Caki2 (cell line): ENCODE measurements at regions not wholly inside any gene's neighbourhood (a gene's known extent, or its start where the extent isn't known, plus 50 kb on each side); places are given as distances from the start of the nearest gene placed in this dataset.
"Not testable (repeated sequence)": the region's sequence is repeated elsewhere in the genome, so short reads cannot be mapped to it uniquely, and the experiment has no call there.

Experiments
- DNase-seq: peaks from one replicate; pipeline ENCODE4 v3.0.0-alpha.2; 2015; ENCODE audit warnings: low read depth
- in situ Hi-C: cut with HindIII; loops from 2 replicates; pipeline ENCODE4 v1.10.0; 2016; ENCODE audit warnings: low sequenced_read_pairs, low pct_unique_long_range_greater_than_20kb, mixed read lengths

- DNase-seq: no peak
- in situ Hi-C loops: no loop called here
These were observed 68.0 kb downstream of the CBLN4 start for GRCh38 chr20:55937283-55937682.

GRCh38 chr20:55936209-55936595, 69.1 kb downstream of the CBLN4 start:
- no peak for DNase-seq
- in situ Hi-C loops: no loop called here

- DNase-seq: no peak
- in situ Hi-C loops: no loop called here
These were observed 69.7 kb downstream of the CBLN4 start for GRCh38 chr20:55935448-55936208.

DNA sequence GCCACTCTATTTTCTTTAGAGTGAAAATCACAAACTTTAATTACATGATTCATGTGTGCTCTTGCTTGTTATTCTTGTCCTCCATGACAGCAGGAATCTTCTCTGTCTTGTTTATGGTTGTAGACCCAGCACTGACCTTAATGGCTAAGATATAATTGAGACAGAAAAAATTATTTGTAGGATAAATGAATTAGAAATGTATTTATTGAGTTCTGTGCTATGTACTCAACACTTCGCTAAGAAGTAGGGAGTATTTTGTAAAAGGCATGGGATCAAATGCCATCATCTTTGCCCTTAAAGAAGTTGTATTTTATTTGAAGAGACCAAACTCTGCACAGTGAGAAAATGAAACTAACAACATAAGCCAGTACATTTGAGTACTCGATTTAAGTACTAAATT, 71.2 kb downstream of the CBLN4 start:
- in situ Hi-C loops: no loop called here
- DNase-seq: no peak

DNA sequence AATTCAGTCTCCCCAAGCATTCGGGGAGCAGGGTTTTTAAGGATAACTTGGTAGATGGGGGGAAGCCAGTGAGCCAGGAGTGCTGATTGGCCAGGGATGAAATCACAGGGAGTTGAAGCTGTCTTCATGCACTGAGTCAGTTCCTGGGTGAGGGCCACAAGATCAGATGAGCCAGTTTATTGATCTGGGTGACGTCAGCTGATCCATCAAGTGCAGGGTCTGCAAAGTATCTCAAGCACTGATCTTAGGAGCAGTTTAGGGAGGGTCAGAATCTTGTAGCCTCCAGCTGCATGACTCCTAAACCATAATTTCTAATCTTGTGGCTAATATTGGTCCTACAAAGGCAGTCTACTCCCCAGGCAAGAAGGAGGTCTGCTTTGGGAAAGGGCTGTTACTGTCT, 74.4 kb downstream of the CBLN4 start:
- in situ Hi-C loops, DNase-seq: not testable (repeated sequence)

DNA sequence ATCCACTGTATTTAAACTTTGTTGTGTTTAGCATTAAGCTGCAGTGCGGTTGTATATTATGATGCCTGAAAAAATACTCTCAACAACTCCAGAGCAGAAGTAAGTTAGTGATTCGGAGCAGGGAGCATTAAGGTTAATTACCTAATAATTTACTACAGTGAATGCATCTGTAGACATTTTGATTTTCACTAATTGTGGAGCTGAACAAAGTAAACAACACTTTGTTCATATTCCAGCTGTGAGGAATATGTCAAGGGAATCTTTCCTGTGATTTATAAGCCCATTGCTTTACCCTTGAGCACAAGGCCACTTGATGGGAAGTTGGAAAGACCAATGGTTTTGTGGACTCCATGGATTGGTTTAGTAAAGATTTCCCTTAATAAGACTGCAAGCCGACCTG, 77.1 kb downstream of the CBLN4 start:
- DNase-seq: no peak
- in situ Hi-C loops: no loop called here

- no peak for DNase-seq
- in situ Hi-C loops: no loop called here
These were observed 85.4 kb downstream of the CBLN4 start for GRCh38 chr20:55919956-55920355.

GRCh38 chr20:55919319-55919718, 86.0 kb downstream of the CBLN4 start:
- DNase-seq: no peak
- in situ Hi-C loops: no loop called here

GRCh38 chr20:55918471-55918870, 86.8 kb downstream of the CBLN4 start:
- in situ Hi-C loops: no loop called here
- no peak for DNase-seq

DNA sequence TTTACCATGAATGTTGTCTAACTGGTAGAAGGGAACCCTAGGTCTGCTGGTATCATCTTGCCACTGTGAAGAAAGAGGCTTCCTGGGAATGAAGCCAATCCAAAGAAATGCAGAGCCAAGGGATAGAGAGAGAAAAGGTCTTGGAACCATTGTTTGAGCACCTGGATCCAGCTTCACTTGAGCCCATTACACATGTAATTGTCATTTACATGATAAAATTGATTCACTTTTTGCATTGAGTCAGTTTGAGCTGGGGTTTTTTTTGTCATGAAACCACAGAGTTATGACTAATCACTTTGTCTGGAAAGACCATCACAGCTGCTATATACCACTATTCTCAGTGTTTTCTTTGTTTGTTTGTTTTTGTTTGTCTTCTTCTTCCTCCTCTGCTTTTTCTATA, 112.3 kb downstream of the CBLN4 start:
- in situ Hi-C loops: no loop called here
- DNase-seq: no peak

DNA sequence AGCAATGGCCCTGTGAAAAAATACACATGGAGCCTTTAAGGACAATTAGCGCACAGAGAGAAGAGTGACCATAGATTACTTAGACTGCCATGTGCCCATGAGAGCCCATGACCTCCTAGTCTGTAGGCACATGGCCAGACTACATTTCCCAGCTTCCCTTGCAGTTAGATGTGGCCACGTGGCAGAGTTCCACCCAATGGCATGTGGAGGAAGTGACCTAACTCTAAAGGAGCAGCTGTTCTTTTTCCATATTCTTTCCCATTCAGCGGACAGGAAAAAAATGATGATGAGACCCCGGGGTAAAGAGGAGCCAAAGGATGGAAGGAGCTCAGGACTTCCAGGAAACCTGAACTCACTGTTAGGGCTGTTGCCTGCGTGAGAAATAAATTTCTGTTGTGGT, 116.6 kb downstream of the CBLN4 start:
- in situ Hi-C loops: no loop called here
- DNase-seq: peak; percentile 11

DNA sequence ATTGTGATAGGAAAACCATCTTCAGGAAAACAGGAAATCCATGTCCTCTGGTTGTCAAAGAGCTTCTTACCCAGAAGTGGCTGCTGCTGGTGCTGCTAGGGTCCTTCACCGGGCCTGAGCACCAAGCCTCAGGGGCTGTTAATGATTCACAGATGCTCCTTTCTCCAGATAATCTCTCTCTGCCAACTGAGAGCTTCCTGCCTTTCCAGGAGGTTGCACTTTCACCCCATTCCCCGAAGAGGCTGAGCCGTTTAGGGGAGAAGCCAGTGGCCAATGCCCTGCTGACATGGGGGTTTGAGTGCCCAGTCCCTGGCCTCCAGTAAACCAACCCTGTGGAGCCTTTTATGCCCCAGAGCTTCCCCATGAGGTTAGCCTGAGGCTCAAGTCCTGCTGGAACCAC, 122.4 kb downstream of the CBLN4 start:
- DNase-seq: peak; percentile 19
- in situ Hi-C loops: no loop called here

GRCh38 chr20:55882286-55882685, 123.0 kb downstream of the CBLN4 start:
- in situ Hi-C loops: no loop called here
- DNase-seq: no peak

DNA sequence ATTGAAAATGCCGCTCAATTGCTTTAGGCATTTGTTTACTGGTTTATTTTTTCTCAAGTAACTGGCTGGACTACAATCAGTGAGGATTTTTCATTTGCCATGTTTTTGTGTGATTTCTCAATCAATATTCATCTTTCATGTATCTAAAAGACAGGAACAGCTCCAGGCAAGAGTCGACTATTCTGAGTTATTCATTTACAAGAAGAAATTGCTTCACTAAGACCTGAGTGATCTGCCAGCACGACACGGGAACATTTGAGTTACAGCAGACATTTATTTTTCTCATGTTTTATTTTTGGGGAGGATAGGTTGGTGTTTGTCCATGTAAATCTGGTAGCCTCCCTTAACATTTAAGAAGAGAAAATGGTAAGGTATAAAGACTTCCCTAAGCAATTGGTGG, 124.1 kb downstream of the CBLN4 start:
- DNase-seq: no peak
- in situ Hi-C loops: no loop called here

- in situ Hi-C loops: no loop called here
- no peak for DNase-seq
These were observed 125.0 kb downstream of the CBLN4 start for GRCh38 chr20:55880361-55880760.

GRCh38 chr20:55855052-55855451, 150.3 kb downstream of the CBLN4 start:
- DNase-seq: no peak

GRCh38 chr20:55830121-55830827, 175.0 kb downstream of the CBLN4 start:
- in situ Hi-C loops: no loop called here
- no peak for DNase-seq

More at GRCh38 chr20:55855052-55855451, 150.3 kb downstream of the CBLN4 start:
- in situ Hi-C loops: no loop called here

DNA sequence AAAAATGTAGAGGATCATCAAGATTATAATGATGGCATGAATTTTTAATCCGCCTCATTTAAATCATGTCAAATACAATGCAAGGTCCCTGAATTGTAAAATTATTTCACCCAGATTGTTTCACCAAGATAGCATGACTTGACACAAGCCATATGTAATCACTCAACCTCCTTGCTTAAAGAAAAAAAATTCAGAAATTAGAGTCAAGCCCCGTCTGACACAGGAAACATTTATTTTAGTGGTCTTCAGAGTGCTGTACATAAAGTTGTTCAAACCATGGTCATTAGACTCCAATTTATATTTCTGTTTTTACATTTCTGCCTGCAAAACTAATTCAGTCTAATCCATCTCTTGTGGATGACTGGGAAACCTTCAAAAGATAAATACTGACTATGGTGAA, 200.2 kb downstream of the CBLN4 start:
- in situ Hi-C loops: no loop called here
- no peak for DNase-seq

- in situ Hi-C loops: no loop called here
- no peak for DNase-seq
These were observed 204.6 kb downstream of the CBLN4 start for GRCh38 chr20:55800552-55801245.
